H9 (cell line): ENCODE measurements at regions not wholly inside any gene's neighbourhood (a gene's known extent, or its start where the extent isn't known, plus 50 kb on each side); places are given as distances from the start of the nearest gene placed in this dataset.

Source experiments
- DNase-seq: peaks from one replicate; pipeline ENCODE4 v3.0.0-alpha.2; 2017
- H2AFZ ChIP-seq: one replicate; pipeline ENCODE4 v1.6.1; 2013; ENCODE audit warnings: mild to moderate bottlenecking, low read length, control low read depth, moderate library complexity
- H2AK5ac ChIP-seq: 2 replicates; pipeline ENCODE4 v1.6.1; 2013; ENCODE audit warnings: low read length, control low read depth, mixed read lengths; ENCODE audit not compliant: insufficient read length
- H2BK120ac ChIP-seq: one replicate; pipeline ENCODE4 v1.6.1; 2013; ENCODE audit warnings: low read depth, mild to moderate bottlenecking, low read length, control low read depth, inconsistent platforms; ENCODE audit not compliant: poor library complexity, severe bottlenecking
- H2BK12ac ChIP-seq: 2 replicates; pipeline ENCODE4 v1.6.1; 2013; ENCODE audit warnings: low read length, control low read depth, mixed read lengths, low read depth; ENCODE audit not compliant: insufficient read length
- H2BK15ac ChIP-seq: 2 replicates; pipeline ENCODE4 v1.6.1; 2013; ENCODE audit warnings: low read depth, low read length, control low read depth
- H2BK20ac ChIP-seq: one replicate; pipeline ENCODE4 v1.6.1; 2013; ENCODE audit warnings: low read depth, mild to moderate bottlenecking, low read length, control low read depth, inconsistent platforms; ENCODE audit not compliant: poor library complexity, severe bottlenecking
- H2BK5ac ChIP-seq: 2 replicates; pipeline ENCODE4 v1.6.1; 2013; ENCODE audit warnings: low read length, control low read depth, mixed read lengths; ENCODE audit not compliant: insufficient read length
- H3K14ac ChIP-seq: 2 replicates; pipeline ENCODE4 v1.6.1; 2013; ENCODE audit warnings: low read length, control low read depth; ENCODE audit not compliant: insufficient read depth
- H3K18ac ChIP-seq: 2 replicates; pipeline ENCODE4 v1.6.1; 2013; ENCODE audit warnings: low read depth, mild to moderate bottlenecking, mixed read lengths, low read length, control low read depth; ENCODE audit not compliant: insufficient read length
- H3K23ac ChIP-seq: 2 replicates; pipeline ENCODE4 v1.6.1; 2013; ENCODE audit warnings: low read length, control low read depth, mixed read lengths, low read depth; ENCODE audit not compliant: insufficient read length
- H3K23me2 ChIP-seq: 2 replicates; pipeline ENCODE4 v1.6.1; 2013; ENCODE audit warnings: low read depth, mild to moderate bottlenecking, mixed read lengths, low read length, control low read depth; ENCODE audit not compliant: insufficient read length, poor library complexity, severe bottlenecking
- H3K27ac ChIP-seq: 2 replicates; pipeline ENCODE4 v1.5.1; 2013; ENCODE audit warnings: low read length, control low read depth, mixed read lengths, low read depth; ENCODE audit not compliant: insufficient read length
- H3K27me3 ChIP-seq: 2 replicates; pipeline ENCODE4 v1.6.1; 2013; ENCODE audit warnings: low read length, control low read depth, inconsistent platforms; ENCODE audit not compliant: insufficient read depth
- H3K4ac ChIP-seq: 2 replicates; pipeline ENCODE4 v1.6.1; 2013; ENCODE audit warnings: low read depth, mild to moderate bottlenecking, control low read depth, inconsistent platforms, low read length, moderate library complexity
- H3K4me1 ChIP-seq: 2 replicates; pipeline ENCODE4 v1.6.1; 2013; ENCODE audit warnings: low read length, control low read depth, inconsistent platforms; ENCODE audit not compliant: insufficient read depth
- H3K4me2 ChIP-seq: 2 replicates; pipeline ENCODE4 v1.6.1; 2013; ENCODE audit warnings: low read length, control low read depth, mixed read lengths; ENCODE audit not compliant: insufficient read length, insufficient read depth
- H3K56ac ChIP-seq: 2 replicates; pipeline ENCODE4 v1.6.1; 2013; ENCODE audit warnings: low read depth, mild to moderate bottlenecking, mixed read lengths, low read length, control low read depth; ENCODE audit not compliant: insufficient read length
- H3K79me1 ChIP-seq: 2 replicates; pipeline ENCODE4 v1.6.1; 2013; ENCODE audit warnings: low read depth, mild to moderate bottlenecking, moderate library complexity, low read length, control low read depth, inconsistent platforms; ENCODE audit not compliant: insufficient read depth, poor library complexity, severe bottlenecking
- H3K79me2 ChIP-seq: 2 replicates; pipeline ENCODE4 v1.6.1; 2013; ENCODE audit warnings: low read length, control low read depth, inconsistent platforms; ENCODE audit not compliant: insufficient read depth
- H3K9ac ChIP-seq: 2 replicates; pipeline ENCODE4 v1.6.1; 2013; ENCODE audit warnings: low read length, control low read depth, mixed read lengths; ENCODE audit not compliant: insufficient read length; ENCODE audit errors: extremely low read depth
- H3K9me3 ChIP-seq: one replicate; pipeline ENCODE4 v1.6.1; 2013; ENCODE audit warnings: low read depth, low read length, inconsistent platforms; ENCODE audit not compliant: control insufficient read depth
- H3T11ph ChIP-seq: one replicate; pipeline ENCODE4 v1.6.1; 2013; ENCODE audit warnings: mild to moderate bottlenecking, low read length, control low read depth, inconsistent platforms
- H4K20me1 ChIP-seq: one replicate; pipeline ENCODE4 v1.6.1; 2013; ENCODE audit not compliant: control insufficient read depth, insufficient read length, insufficient read depth
- H4K5ac ChIP-seq: 2 replicates; pipeline ENCODE4 v1.6.1; 2013; ENCODE audit warnings: low read depth, mild to moderate bottlenecking, mixed read lengths, low read length, control low read depth; ENCODE audit not compliant: insufficient read length
- H4K8ac ChIP-seq: replicated peaks from 2 replicates; pipeline ENCODE4 v1.6.1; 2013; ENCODE audit warnings: low read length, control low read depth, mixed read lengths, low read depth; ENCODE audit not compliant: insufficient read length
- H4K91ac ChIP-seq: 2 replicates; pipeline ENCODE4 v1.6.1; 2013; ENCODE audit warnings: low read depth, mild to moderate bottlenecking, moderate library complexity, mixed read lengths, low read length, control low read depth; ENCODE audit not compliant: insufficient read length
- H3K27ac Mint-ChIP-seq, 3 experiments: 2 replicates in 2 of 3; 3 replicates in 1 of 3; pipeline ENCODE4 v1.8.0; 2020 to 2021; ENCODE audit warnings: mixed read lengths in 3 of 3, mild to moderate bottlenecking in 1 of 3, moderate library complexity in 1 of 3
- H3K27me3 Mint-ChIP-seq: 2 replicates; pipeline ENCODE4 v1.8.0; 2021; ENCODE audit warnings: low read depth, mild to moderate bottlenecking, moderate library complexity, mixed read lengths
- H3K36me3 Mint-ChIP-seq, 3 experiments: 2 replicates in 2 of 3; 3 replicates in 1 of 3; pipeline ENCODE4 v1.8.0; 2020 to 2021; ENCODE audit warnings: low read depth in 3 of 3, mixed read lengths in 3 of 3; ENCODE audit not compliant: insufficient read depth in 1 of 3
- H3K4me1 Mint-ChIP-seq, 2 experiments: 2 replicates each; pipeline ENCODE4 v1.8.0; 2020; ENCODE audit warnings: mixed read lengths in 2 of 2
- H3K4me3 Mint-ChIP-seq, 2 experiments: 2 replicates in 1 of 2; 3 replicates in 1 of 2; pipeline ENCODE4 v1.8.0; 2020 to 2021; ENCODE audit warnings: mild to moderate bottlenecking in 2 of 2, mixed read lengths in 2 of 2, moderate library complexity in 1 of 2
- H3K9me3 Mint-ChIP-seq, 2 experiments: 2 replicates in 1 of 2; 3 replicates in 1 of 2; pipeline ENCODE4 v1.8.0; 2020; ENCODE audit warnings: mild to moderate bottlenecking in 2 of 2, mixed read lengths in 2 of 2, moderate library complexity in 1 of 2
- CTCF ChIP-seq: fragments of 200-600 bp; sonication (generic); conservative IDR thresholded peaks from 3 replicates; pipeline ENCODE4 v1.8.0; 2021; ENCODE audit warnings: antibody characterized with exemption, mild to moderate bottlenecking
- WGBS: extraction: QIAGEN DNeasy Blood & Tissue Kit; methylation state at CpG from one replicate; pipeline ENCODE4 v1.1.7; 2013; ENCODE audit warnings: missing lambda C conversion rate, low lambda C conversion rate, mixed read lengths; ENCODE audit not compliant: insufficient read length; ENCODE audit errors: extremely low coverage; 5-methylcytosine and 5-hydroxymethylcytosine counted together

- no peaks in the 10 kb centered on the region for H3K23me2 ChIP-seq
- no peak overlapping the region for H2BK20ac ChIP-seq
- Mint-ChIP-seq H3K27ac (no peak overlapping the region), H3K9me3 (peaks cover 10 to 11% of the 10 kb centered on the region in 2 experiments), H3K36me3 (peaks cover 0 to 9% (median 6%) of the 10 kb centered on the region in 3 experiments; a peak in 5 of 7 replicates), H3K27me3 (no peaks in the 10 kb centered on the region), H3K4me3 (no peak overlapping the region), H3K4me1 (no peaks in the 10 kb centered on the region)
- H3K9ac ChIP-seq = no peak overlapping the region
- H2AK5ac ChIP-seq = no peak overlapping the region
- H3K4ac ChIP-seq = no peak overlapping the region
- H3K79me1 ChIP-seq = no peaks in the 10 kb centered on the region
- H4K8ac ChIP-seq = no peak overlapping the region
- no peak overlapping the region for H3T11ph ChIP-seq
- no peak overlapping the region for H3K14ac ChIP-seq
- no peak overlapping the region for H3K18ac ChIP-seq
- H3K27ac ChIP-seq = no peak overlapping the region
- H4K20me1 ChIP-seq = no peaks in the 10 kb centered on the region
- no peak overlapping the region for H3K4me2 ChIP-seq
- no peak for TF ChIP-seq CTCF
- H3K56ac ChIP-seq = no peak overlapping the region
- no peaks in the 10 kb centered on the region for H3K9me3 ChIP-seq
- no peak overlapping the region for H4K91ac ChIP-seq
- no peak overlapping the region for H2BK15ac ChIP-seq
- no peak overlapping the region for H4K5ac ChIP-seq
- no peaks in the 10 kb centered on the region for H3K4me1 ChIP-seq
- DNase-seq = no peak
- H2BK12ac ChIP-seq = no peak overlapping the region
- no peaks in the 10 kb centered on the region for H3K79me2 ChIP-seq
- H2BK120ac ChIP-seq = no peak overlapping the region
- no peaks in the 10 kb centered on the region for H3K27me3 ChIP-seq
- WGBS = no CpG with 5 or more reads among the region's 2 CpGs
- H3K23ac ChIP-seq = no peak overlapping the region
- no peak overlapping the region for H2AFZ ChIP-seq
- no peak overlapping the region for H2BK5ac ChIP-seq
Observed at GRCh38 chr4:22070256-22070655, 121.7 kb upstream of the KCNIP4 start.
